ENCODE measurements at regions not wholly inside any gene's neighbourhood (a gene's known extent, or its start where the extent isn't known, plus 50 kb on each side); places are given as distances from the start of the nearest gene placed in this dataset.

- DNase-seq (no peak), ATAC-seq (no peak)
- intact Hi-C loops (cut with DNase I), result no loop called here
- WGBS, 3 donors, result 67 to 73% (median 73%) methylated on average over 2 of the region's 2 CpGs
- Histone ChIP-seq H3K27ac (no peak overlapping the region), H3K36me3 (ENCODE audit: insufficient read depth in 1 of 2, low read depth in 1 of 2) (no peaks in the 10 kb centered on the region), H3K27me3 (ENCODE audit: insufficient read depth in 3 of 3, low read length in 2 of 3) (no peaks in the 10 kb centered on the region), H3K9me3 (no peaks in the 10 kb centered on the region), H3K4me1 (no peaks in the 10 kb centered on the region), H3K4me3 (no peak overlapping the region)
- TF ChIP-seq CTCF (IDR thresholded peaks at IDR 0.05), result no peak
Observed at GRCh38 chr14:29102996-29103395, 336.4 kb downstream of the FOXG1 start.

DNA sequence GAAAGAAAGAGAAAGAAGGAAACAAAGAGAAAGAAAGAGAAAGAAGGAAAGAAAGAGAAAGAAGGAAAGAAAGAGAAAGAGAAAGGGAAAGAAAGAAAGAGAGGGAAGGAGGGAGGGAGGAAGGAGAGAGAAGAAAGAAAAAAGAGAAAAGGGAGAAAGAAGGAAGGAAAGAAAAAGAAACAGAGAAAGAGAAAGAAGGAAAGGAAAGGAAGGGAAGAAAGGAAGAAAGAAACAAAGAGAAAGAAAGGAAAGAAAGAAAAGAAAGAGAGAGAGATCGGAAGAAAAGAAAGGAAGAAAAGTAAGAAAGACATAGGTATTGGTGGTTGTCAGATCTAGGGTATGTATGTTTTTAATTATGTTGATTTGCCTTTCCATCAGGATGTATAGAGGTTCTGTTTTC is 342.3 kb downstream of the FOXG1 start:
- no peak overlapping the region for H3K27ac ChIP-seq
- DNase-seq (no peak), ATAC-seq (no peak)
- H3K4me3 ChIP-seq, result no peak overlapping the region
- no peaks in the 10 kb centered on the region for H3K4me1 ChIP-seq
- intact Hi-C loops (cut with DNase I), result no loop called here
- H3K9me3 ChIP-seq, result no peaks in the 10 kb centered on the region
- no peaks in the 10 kb centered on the region for H3K36me3 ChIP-seq (ENCODE audit: insufficient read depth in 1 of 2, low read depth in 1 of 2)
- no peaks in the 10 kb centered on the region for H3K27me3 ChIP-seq (ENCODE audit: insufficient read depth in 3 of 3, low read length in 2 of 3)
- TF ChIP-seq CTCF (IDR thresholded peaks at IDR 0.05), result no peak
- WGBS, 3 donors, result 88 to 100% (median 96%) methylated on average over 1 of the region's 1 CpG

DNA sequence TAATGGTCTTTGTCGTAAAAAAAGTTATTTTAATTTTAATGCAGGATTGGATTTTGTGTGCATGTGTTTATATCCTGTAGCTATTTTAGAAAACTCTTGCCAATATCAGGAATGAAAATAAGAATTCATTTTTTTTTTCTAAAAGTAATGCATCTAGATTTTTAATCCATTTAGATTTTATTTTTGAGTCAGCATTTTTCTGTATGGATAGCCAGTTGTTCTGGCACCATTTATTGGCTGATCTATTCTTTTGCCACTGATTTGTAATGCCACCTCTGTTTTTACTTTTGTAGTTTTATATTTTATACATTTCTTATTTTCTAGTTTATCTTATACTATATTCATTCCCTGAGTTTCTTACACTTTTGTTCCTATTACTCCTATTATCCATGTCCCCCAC is 343.0 kb downstream of the FOXG1 start:
- no peak overlapping the region for H3K27ac ChIP-seq
- no peaks in the 10 kb centered on the region for H3K4me1 ChIP-seq
- no peak for DNase-seq
- intact Hi-C loops (cut with DNase I), result no loop called here
- no peak overlapping the region for H3K4me3 ChIP-seq
- TF ChIP-seq CTCF (IDR thresholded peaks at IDR 0.05), result no peak
- no peaks in the 10 kb centered on the region for H3K36me3 ChIP-seq (ENCODE audit: insufficient read depth in 1 of 2, low read depth in 1 of 2)
- 88 to 93% (median 90%) methylated on average over 1 of the region's 1 CpG for WGBS, 3 donors
- H3K27me3 ChIP-seq (ENCODE audit: insufficient read depth in 3 of 3, low read length in 2 of 3), result no peaks in the 10 kb centered on the region
- ATAC-seq, result no peak
- no peaks in the 10 kb centered on the region for H3K9me3 ChIP-seq

- no peak for TF ChIP-seq CTCF (IDR thresholded peaks at IDR 0.05)
- H3K27me3 ChIP-seq (ENCODE audit: insufficient read depth in 3 of 3, low read length in 2 of 3), result no peaks in the 10 kb centered on the region
- no peaks in the 10 kb centered on the region for H3K4me1 ChIP-seq
- ATAC-seq (no peak), DNase-seq (no peak)
- H3K9me3 ChIP-seq, result no peaks in the 10 kb centered on the region
- H3K27ac ChIP-seq, result no peak overlapping the region
- WGBS, 3 donors, result 56 to 64% (median 57%) methylated on average over 3 of the region's 3 CpGs
- H3K4me3 ChIP-seq, result no peak overlapping the region
- intact Hi-C loops (cut with DNase I), result no loop called here
- H3K36me3 ChIP-seq (ENCODE audit: insufficient read depth in 1 of 2, low read depth in 1 of 2), result no peaks in the 10 kb centered on the region
Observed at GRCh38 chr14:29111554-29111953, 345.0 kb downstream of the FOXG1 start.

- Histone ChIP-seq H3K27ac (no peak overlapping the region), H3K36me3 (ENCODE audit: insufficient read depth in 1 of 2, low read depth in 1 of 2) (no peaks in the 10 kb centered on the region), H3K27me3 (ENCODE audit: insufficient read depth in 3 of 3, low read length in 2 of 3) (peaks cover 0 to 2% (median 0%) of the 10 kb centered on the region in 3 donors), H3K9me3 (peaks cover 6% of the 10 kb centered on the region), H3K4me1 (no peaks in the 10 kb centered on the region), H3K4me3 (no peak overlapping the region)
- TF ChIP-seq CTCF (IDR thresholded peaks at IDR 0.05), result no peak
- WGBS, 3 donors, result 65 to 73% (median 67%) methylated on average over 1 of the region's 1 CpG
- ATAC-seq, result no peak
- intact Hi-C loops (cut with DNase I), result no loop called here
- no peak for DNase-seq
Observed at GRCh38 chr14:29123017-29123416, 356.4 kb downstream of the FOXG1 start.

All from psoas muscle (tissue), 7 donors.